ENCODE measurements at regions not wholly inside any gene's neighbourhood (a gene's known extent, or its start where the extent isn't known, plus 50 kb on each side); places are given as distances from the start of the nearest gene placed in this dataset.
"Not testable (repeated sequence)": the region's sequence is repeated elsewhere in the genome, so short reads cannot be mapped to it uniquely, and the experiment has no call there.

- H3K4me3 ChIP-seq (ENCODE audit: low read length, poor library complexity, severe bottlenecking): no peak overlapping the region
- TF ChIP-seq EZH2phosphoT487 (IDR thresholded peaks at IDR 0.05; ENCODE audit: borderline replicate concordance) (no peak), CTCF (conservative IDR thresholded peaks at IDR 0.05; ENCODE audit: low read length) (no peak)
- no peaks in the 10 kb centered on the region for H3K9me2 ChIP-seq (replicated peaks; ENCODE audit: low read depth, low read length)
- no peaks in the 10 kb centered on the region for H3K36me3 ChIP-seq (ENCODE audit: insufficient read depth, low read length)
- peak overlapping the region; percentile 1 for H3K4me2 ChIP-seq (ENCODE audit: low read depth, low read length, poor library complexity, severe bottlenecking)
- no peak overlapping the region for H3K9ac ChIP-seq (ENCODE audit: low read depth, low read length, poor library complexity, severe bottlenecking)
- no peaks in the 10 kb centered on the region for H3K9me3 ChIP-seq (ENCODE audit: insufficient read depth, low read depth, low read length)
- H2AFZ ChIP-seq (ENCODE audit: low read length): peak overlapping the region; percentile 54
- H4K20me1 ChIP-seq (ENCODE audit: insufficient read depth, low read length, poor library complexity, severe bottlenecking): no peaks in the 10 kb centered on the region
- no peaks in the 10 kb centered on the region for H3K79me2 ChIP-seq (ENCODE audit: insufficient read depth, low read length)
- H3K27me3 ChIP-seq (ENCODE audit: insufficient read depth, low read length, poor library complexity, severe bottlenecking): no peaks in the 10 kb centered on the region
- H3F3A ChIP-seq (ENCODE audit: low read depth): no peaks in the 10 kb centered on the region
- H3K4me1 ChIP-seq (ENCODE audit: insufficient read depth, low read length, poor library complexity, severe bottlenecking): peaks cover 12% of the 10 kb centered on the region
Observed at GRCh38 chr3:101972430-101973162, 123.3 kb downstream of the NFKBIZ start.

GRCh38 chr3:101973163-101973505 lies 123.8 kb downstream of the NFKBIZ start:
- no peaks in the 10 kb centered on the region for H3K79me2 ChIP-seq (ENCODE audit: insufficient read depth, low read length)
- no peak overlapping the region for H3K9ac ChIP-seq (ENCODE audit: low read depth, low read length, poor library complexity, severe bottlenecking)
- H2AFZ ChIP-seq (ENCODE audit: low read length): no peak overlapping the region; the same call in 1 of the 2 replicates
- H3K9me2 ChIP-seq (replicated peaks; ENCODE audit: low read depth, low read length): no peaks in the 10 kb centered on the region
- H3K9me3 ChIP-seq (ENCODE audit: insufficient read depth, low read depth, low read length): no peaks in the 10 kb centered on the region
- H3K4me2 ChIP-seq (ENCODE audit: low read depth, low read length, poor library complexity, severe bottlenecking): no peak overlapping the region
- H3F3A ChIP-seq (ENCODE audit: low read depth): no peaks in the 10 kb centered on the region
- H3K4me1 ChIP-seq (ENCODE audit: insufficient read depth, low read length, poor library complexity, severe bottlenecking): peaks cover 12% of the 10 kb centered on the region
- TF ChIP-seq CTCF (conservative IDR thresholded peaks at IDR 0.05; ENCODE audit: low read length) (no peak), EZH2phosphoT487 (IDR thresholded peaks at IDR 0.05; ENCODE audit: borderline replicate concordance) (no peak)
- H3K4me3 ChIP-seq (ENCODE audit: low read length, poor library complexity, severe bottlenecking): no peak overlapping the region
- no peaks in the 10 kb centered on the region for H4K20me1 ChIP-seq (ENCODE audit: insufficient read depth, low read length, poor library complexity, severe bottlenecking)
- no peaks in the 10 kb centered on the region for H3K36me3 ChIP-seq (ENCODE audit: insufficient read depth, low read length)
- H3K27me3 ChIP-seq (ENCODE audit: insufficient read depth, low read length, poor library complexity, severe bottlenecking): no peaks in the 10 kb centered on the region

GRCh38 chr3:101975415-101975814 lies 126.1 kb downstream of the NFKBIZ start:
- H3K9me2 ChIP-seq (replicated peaks; ENCODE audit: low read depth, low read length); H3K4me2 ChIP-seq (ENCODE audit: low read depth, low read length, poor library complexity, severe bottlenecking); H3K4me3 ChIP-seq (ENCODE audit: low read length, poor library complexity, severe bottlenecking); H3K27me3 ChIP-seq (ENCODE audit: insufficient read depth, low read length, poor library complexity, severe bottlenecking); H3K9me3 ChIP-seq (ENCODE audit: insufficient read depth, low read depth, low read length); H4K20me1 ChIP-seq (ENCODE audit: insufficient read depth, low read length, poor library complexity, severe bottlenecking); H3K79me2 ChIP-seq (ENCODE audit: insufficient read depth, low read length); H3K9ac ChIP-seq (ENCODE audit: low read depth, low read length, poor library complexity, severe bottlenecking); H3F3A ChIP-seq (ENCODE audit: low read depth); H2AFZ ChIP-seq (ENCODE audit: low read length); H3K36me3 ChIP-seq (ENCODE audit: insufficient read depth, low read length): not testable (repeated sequence)
- H3K4me1 ChIP-seq (ENCODE audit: insufficient read depth, low read length, poor library complexity, severe bottlenecking): peaks cover 12% of the 10 kb centered on the region

GRCh38 chr3:101976473-101976872 lies 127.2 kb downstream of the NFKBIZ start:
- Histone ChIP-seq H2AFZ (ENCODE audit: low read length) (peak overlapping the region; percentile 14; the same call in 1 of the 2 replicates), H3K9me2 (replicated peaks; ENCODE audit: low read depth, low read length) (no peaks in the 10 kb centered on the region), H3K4me2 (ENCODE audit: low read depth, low read length, poor library complexity, severe bottlenecking) (no peak overlapping the region), H3K79me2 (ENCODE audit: insufficient read depth, low read length) (no peaks in the 10 kb centered on the region), H3K9ac (ENCODE audit: low read depth, low read length, poor library complexity, severe bottlenecking) (no peak overlapping the region), H3K9me3 (ENCODE audit: insufficient read depth, low read depth, low read length) (no peaks in the 10 kb centered on the region), H4K20me1 (ENCODE audit: insufficient read depth, low read length, poor library complexity, severe bottlenecking) (no peaks in the 10 kb centered on the region), H3K4me1 (ENCODE audit: insufficient read depth, low read length, poor library complexity, severe bottlenecking) (peaks cover 12% of the 10 kb centered on the region), H3K27me3 (ENCODE audit: insufficient read depth, low read length, poor library complexity, severe bottlenecking) (no peaks in the 10 kb centered on the region), H3K36me3 (ENCODE audit: insufficient read depth, low read length) (no peaks in the 10 kb centered on the region), H3K4me3 (ENCODE audit: low read length, poor library complexity, severe bottlenecking) (no peak overlapping the region), H3F3A (ENCODE audit: low read depth) (no peaks in the 10 kb centered on the region)
- TF ChIP-seq EZH2phosphoT487 (IDR thresholded peaks at IDR 0.05; ENCODE audit: borderline replicate concordance) (no peak), CTCF (conservative IDR thresholded peaks at IDR 0.05; ENCODE audit: low read length) (no peak)

All from Loucy (cell line).